PC-9 (cell line): ENCODE measurements at regions not wholly inside any gene's neighbourhood (a gene's known extent, or its start where the extent isn't known, plus 50 kb on each side); places are given as distances from the start of the nearest gene placed in this dataset.
A peak's percentile ranks its signal among the peaks of the same experiment; 100 is the strongest.

Experiments
- BruUV-seq: library from RNA; stranded (reverse); fragments of 400-500 nt; replicated peaks from 2 replicates; lab custom pipeline; 2021; lab: Mats Ljungman, UMichigan
- CTCF ChIA-PET: fragments of 300-600 bp; sonication (Branson Sonifier 250); formaldehyde crosslinking; loops from one replicate; lab custom pipeline; 2022; ENCODE audit warnings: antibody characterized with exemption; lab: Charles Lee
- POLR2A ChIA-PET: fragments of 300-600 bp; sonication (Branson Sonifier 250); formaldehyde crosslinking; loops from one replicate; lab custom pipeline; 2022; ENCODE audit warnings: antibody characterized with exemption; ENCODE audit not compliant: unreplicated experiment; lab: Charles Lee
- DNase-seq, 2 experiments: peaks; one replicate each; pipeline versions ENCODE4 v3.0.0 to v3.0.0-alpha.2; 2015 to 2022; ENCODE audit warnings: mixed read lengths in 1 of 2
- H2AFZ ChIP-seq: fragments of 200-600 bp; sonication (generic); 2 replicates; pipeline ENCODE4 v1.8.1; 2017; ENCODE audit warnings: antibody characterized with exemption
- H3F3A ChIP-seq: fragments of 200-600 bp; sonication (generic); 2 replicates; pipeline ENCODE4 v1.8.1; 2017; ENCODE audit warnings: antibody characterized with exemption, mild to moderate bottlenecking, low read depth; ENCODE audit not compliant: insufficient read depth
- H3K27ac ChIP-seq: fragments of 200-600 bp; sonication (generic); 2 replicates; pipeline ENCODE4 v1.6.1; 2016; ENCODE audit warnings: mixed run types
- H3K27me3 ChIP-seq: fragments of 200-600 bp; sonication (generic); 2 replicates; pipeline ENCODE4 v1.6.1; 2016; ENCODE audit warnings: low read depth, mixed run types; ENCODE audit not compliant: insufficient read depth
- H3K36me3 ChIP-seq: fragments of 200-600 bp; sonication (generic); 2 replicates; pipeline ENCODE4 v1.6.1; 2016; ENCODE audit warnings: low read depth, mixed run types
- H3K4me1 ChIP-seq: fragments of 200-600 bp; sonication (generic); replicated peaks from 2 replicates; pipeline ENCODE4 v1.6.1; 2016; ENCODE audit warnings: mixed run types; ENCODE audit not compliant: insufficient read depth
- H3K4me2 ChIP-seq: fragments of 200-600 bp; sonication (generic); 2 replicates; pipeline ENCODE4 v1.6.1; 2017; ENCODE audit warnings: mixed run types
- H3K4me3 ChIP-seq: fragments of 200-600 bp; sonication (generic); 2 replicates; pipeline ENCODE4 v1.6.1; 2016; ENCODE audit warnings: mixed run types
- H3K79me2 ChIP-seq: fragments of 200-600 bp; sonication (generic); 2 replicates; pipeline ENCODE4 v1.6.1; 2017; ENCODE audit warnings: low read depth, mixed run types
- H3K9me2 ChIP-seq: fragments of 200-600 bp; sonication (generic); 2 replicates; pipeline ENCODE4 v1.8.1; 2017; ENCODE audit warnings: mild to moderate bottlenecking; ENCODE audit not compliant: insufficient read depth
- H3K9me3 ChIP-seq: fragments of 200-600 bp; sonication (generic); 2 replicates; pipeline ENCODE4 v1.8.1; 2016; ENCODE audit warnings: low read depth; ENCODE audit not compliant: insufficient read depth
- H4K20me1 ChIP-seq: fragments of 200-600 bp; sonication (generic); 2 replicates; pipeline ENCODE4 v1.8.1; 2017; ENCODE audit not compliant: insufficient read depth
- CTCF ChIP-seq: fragments of 200-600 bp; sonication (generic); conservative IDR thresholded peaks from 2 replicates; pipeline ENCODE4 v1.6.1; 2017; ENCODE audit warnings: mixed run types, antibody characterized with exemption, mild to moderate bottlenecking, moderate library complexity
- EZH2 ChIP-seq: fragments of 200-600 bp; sonication (generic); IDR thresholded peaks from 2 replicates; pipeline ENCODE4 v1.8.0; 2017; ENCODE audit warnings: antibody characterized with exemption, low read depth
- intact Hi-C: fragments of 100-400 bp; cut with micrococcal nuclease; formaldehyde crosslinking; loops from one replicate; pipeline ENCODE4 v1.10.0; 2022; ENCODE audit not compliant: unreplicated experiment

- peak overlapping the region; percentile 67 for H3K27ac ChIP-seq
- peaks cover 9% of the 10 kb centered on the region; the same call in 1 of the 2 replicates for H3K9me3 ChIP-seq
- peaks cover 32% of the 10 kb centered on the region for H3K4me1 ChIP-seq
- BruUV-seq, result no TSS peak
- CTCF ChIA-PET, result no interaction called here
- peak overlapping the region; percentile 64 for H3K4me2 ChIP-seq
- TF ChIP-seq CTCF (no peak), EZH2 (no peak)
- H3F3A ChIP-seq, result peaks cover 14% of the 10 kb centered on the region
- DNase-seq, result peak; percentile 56 to 97
- peak overlapping the region; percentile 21; the same call in 1 of the 2 replicates for H3K4me3 ChIP-seq
- peak overlapping the region; percentile 72 for H2AFZ ChIP-seq
- H4K20me1 ChIP-seq, result no peaks in the 10 kb centered on the region
- no peaks in the 10 kb centered on the region for H3K36me3 ChIP-seq
- POLR2A ChIA-PET, result no interaction called here
- H3K79me2 ChIP-seq, result no peaks in the 10 kb centered on the region
- H3K27me3 ChIP-seq, result no peaks in the 10 kb centered on the region
- no peaks in the 10 kb centered on the region; the same call in 1 of the 2 replicates for H3K9me2 ChIP-seq
- intact Hi-C loops, result loop anchor here (1.0 to 10.0 kb wide), 8 partner anchors 64 to 432 kb away; partner anchors contain the start of genes AGR2 and AHR
Measured at GRCh38 chr7:17234398-17235031, 63.9 kb upstream of the AHR start.

- TF ChIP-seq CTCF (no peak), EZH2 (no peak)
- ChIA-PET CTCF (no interaction called here), POLR2A (no interaction called here)
- H3K9me3 ChIP-seq, result peaks cover 9% of the 10 kb centered on the region; the same call in 1 of the 2 replicates
- H3K4me3 ChIP-seq, result no peak overlapping the region
- no peaks in the 10 kb centered on the region; the same call in 1 of the 2 replicates for H3K9me2 ChIP-seq
- no TSS peak for BruUV-seq
- H3K4me1 ChIP-seq, result peaks cover 42% of the 10 kb centered on the region
- peaks cover 19% of the 10 kb centered on the region for H3F3A ChIP-seq
- no peak for DNase-seq
- no peaks in the 10 kb centered on the region for H4K20me1 ChIP-seq
- intact Hi-C loops, result loop anchor here (5.0 to 10.0 kb wide), 2 partner anchors 289 to 314 kb away; no protein-coding TSS in a partner anchor
- no peaks in the 10 kb centered on the region for H3K36me3 ChIP-seq
- no peak overlapping the region for H3K4me2 ChIP-seq
- H2AFZ ChIP-seq, result no peak overlapping the region
- H3K27ac ChIP-seq, result no peak overlapping the region
- H3K79me2 ChIP-seq, result no peaks in the 10 kb centered on the region
- no peaks in the 10 kb centered on the region for H3K27me3 ChIP-seq
Measured at GRCh38 chr7:17236171-17236570, 62.3 kb upstream of the AHR start.

GRCh38 chr7:17236603-17237002 is 61.8 kb upstream of the AHR start:
- H3K9me2 ChIP-seq, result no peaks in the 10 kb centered on the region; the same call in 1 of the 2 replicates
- BruUV-seq, result no TSS peak
- H4K20me1 ChIP-seq, result no peaks in the 10 kb centered on the region
- H3K27ac ChIP-seq, result no peak overlapping the region
- CTCF ChIA-PET, result no interaction called here
- H3K4me3 ChIP-seq, result no peak overlapping the region
- no peaks in the 10 kb centered on the region for H3K36me3 ChIP-seq
- peaks cover 42% of the 10 kb centered on the region for H3K4me1 ChIP-seq
- no peak for DNase-seq
- no peaks in the 10 kb centered on the region for H3K79me2 ChIP-seq
- H3K4me2 ChIP-seq, result no peak overlapping the region
- no peak overlapping the region for H2AFZ ChIP-seq
- no peaks in the 10 kb centered on the region for H3K27me3 ChIP-seq
- peaks cover 9% of the 10 kb centered on the region; the same call in 1 of the 2 replicates for H3K9me3 ChIP-seq
- no peak for TF ChIP-seq EZH2
- no peak for TF ChIP-seq CTCF
- intact Hi-C loops, result loop anchor here (5.0 to 10.0 kb wide), 2 partner anchors 288 to 314 kb away; no protein-coding TSS in a partner anchor
- POLR2A ChIA-PET, result no interaction called here
- H3F3A ChIP-seq, result peaks cover 19% of the 10 kb centered on the region
